ENCODE measurements at regions not wholly inside any gene's neighbourhood (a gene's known extent, or its start where the extent isn't known, plus 50 kb on each side); places are given as distances from the start of the nearest gene placed in this dataset.

DNA sequence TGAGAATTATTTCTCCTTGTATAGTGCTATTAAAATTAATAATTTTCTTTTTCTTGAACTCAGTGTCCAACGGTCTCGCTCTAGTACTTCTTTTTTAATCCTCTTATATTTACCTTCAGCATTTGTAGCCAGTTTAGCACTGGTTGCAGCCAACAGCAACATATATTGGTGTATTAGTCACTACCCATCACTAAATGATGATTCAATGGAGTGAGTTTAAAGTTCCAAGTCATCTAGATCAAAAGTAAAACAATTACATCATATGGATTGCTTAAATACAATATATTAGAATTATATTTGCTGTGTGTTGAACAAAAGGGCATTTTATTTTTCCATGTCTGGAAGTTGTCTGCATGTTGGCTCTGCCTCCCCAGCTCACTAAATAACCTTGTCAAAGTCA is 591.8 kb downstream of the ADGRL2 start:
- H3K4me3 ChIP-seq (ENCODE audit: low read depth, low read length), result no peak overlapping the region
- DNase-seq (ENCODE audit: low read depth), result peak; percentile 69
- TF ChIP-seq, protein P1, sequence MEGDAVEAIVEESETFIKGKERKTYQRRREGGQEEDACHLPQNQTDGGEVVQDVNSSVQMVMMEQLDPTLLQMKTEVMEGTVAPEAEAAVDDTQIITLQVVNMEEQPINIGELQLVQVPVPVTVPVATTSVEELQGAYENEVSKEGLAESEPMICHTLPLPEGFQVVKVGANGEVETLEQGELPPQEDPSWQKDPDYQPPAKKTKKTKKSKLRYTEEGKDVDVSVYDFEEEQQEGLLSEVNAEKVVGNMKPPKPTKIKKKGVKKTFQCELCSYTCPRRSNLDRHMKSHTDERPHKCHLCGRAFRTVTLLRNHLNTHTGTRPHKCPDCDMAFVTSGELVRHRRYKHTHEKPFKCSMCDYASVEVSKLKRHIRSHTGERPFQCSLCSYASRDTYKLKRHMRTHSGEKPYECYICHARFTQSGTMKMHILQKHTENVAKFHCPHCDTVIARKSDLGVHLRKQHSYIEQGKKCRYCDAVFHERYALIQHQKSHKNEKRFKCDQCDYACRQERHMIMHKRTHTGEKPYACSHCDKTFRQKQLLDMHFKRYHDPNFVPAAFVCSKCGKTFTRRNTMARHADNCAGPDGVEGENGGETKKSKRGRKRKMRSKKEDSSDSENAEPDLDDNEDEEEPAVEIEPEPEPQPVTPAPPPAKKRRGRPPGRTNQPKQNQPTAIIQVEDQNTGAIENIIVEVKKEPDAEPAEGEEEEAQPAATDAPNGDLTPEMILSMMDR (IDR thresholded peaks at IDR 0.05; ENCODE audit: insufficient read depth, low read length), result no peak

DNA sequence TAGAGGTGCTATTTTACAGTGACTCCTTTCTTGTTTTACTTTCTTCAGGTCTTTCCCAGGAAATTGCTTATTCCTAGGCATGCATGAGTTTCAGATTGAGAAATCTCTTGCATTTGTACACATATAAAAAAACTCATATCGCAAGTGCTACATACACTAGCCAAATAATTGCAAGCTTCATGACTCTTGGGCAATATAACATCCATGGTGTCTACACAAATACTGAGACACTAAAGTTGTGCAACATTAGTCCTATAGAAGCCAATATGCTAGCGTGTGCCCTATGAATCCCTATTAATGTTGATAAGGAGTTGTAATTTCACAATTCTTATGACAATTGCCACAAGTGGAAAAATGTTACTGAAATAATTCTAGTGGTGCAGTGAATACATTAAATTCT is 591.0 kb downstream of the ADGRL2 start:
- no peak overlapping the region for H3K4me3 ChIP-seq (ENCODE audit: low read depth, low read length)
- TF ChIP-seq, protein P1 (IDR thresholded peaks at IDR 0.05; ENCODE audit: insufficient read depth, low read length), result no peak
- DNase-seq (ENCODE audit: low read depth), result no peak

DNA sequence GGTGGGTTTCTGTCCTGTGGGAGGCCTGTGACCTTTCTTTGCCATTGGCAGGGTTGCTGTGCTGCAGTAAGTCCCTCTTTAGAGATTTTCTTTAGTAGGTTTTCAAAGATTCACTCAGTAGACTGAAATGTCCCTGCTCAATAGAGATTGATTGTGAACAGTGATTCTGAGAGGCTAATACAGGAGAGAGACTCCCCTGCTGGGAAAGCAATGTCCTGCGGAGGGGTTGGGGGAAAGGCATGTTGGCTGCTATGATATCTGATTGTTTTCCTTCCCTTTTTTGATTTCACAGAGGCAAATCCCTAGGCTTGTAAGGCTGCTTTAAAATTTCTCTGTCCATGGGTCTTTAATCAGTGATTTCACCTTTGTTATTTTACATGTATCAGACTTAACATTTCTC is 589.9 kb downstream of the ADGRL2 start:
- TF ChIP-seq, protein P1 (IDR thresholded peaks at IDR 0.05; ENCODE audit: insufficient read depth, low read length), result no peak
- no peak for DNase-seq (ENCODE audit: low read depth)
- H3K4me3 ChIP-seq (ENCODE audit: low read depth, low read length), result no peak overlapping the region

DNA sequence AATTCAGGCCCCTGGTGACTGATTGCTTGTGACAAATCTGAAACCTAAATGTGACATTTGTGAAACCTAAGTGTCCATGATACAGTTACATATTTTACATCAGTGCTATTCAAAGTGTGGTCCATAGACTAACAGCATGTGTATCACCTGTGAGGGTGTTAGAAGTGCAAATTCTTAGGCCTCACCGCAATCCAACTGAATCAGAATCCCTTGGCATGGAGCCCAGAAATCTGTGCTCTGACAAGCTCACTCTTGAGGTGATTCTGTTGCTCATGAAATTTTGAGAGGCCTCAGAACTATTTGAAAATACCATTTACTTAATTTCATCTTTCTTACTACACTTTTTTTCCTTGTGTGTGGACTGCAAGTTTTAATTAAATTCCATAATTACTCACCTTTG is 587.9 kb downstream of the ADGRL2 start:
- TF ChIP-seq, protein P1 (IDR thresholded peaks at IDR 0.05; ENCODE audit: insufficient read depth, low read length), result no peak
- H3K4me3 ChIP-seq (ENCODE audit: low read depth, low read length), result no peak overlapping the region
- peak; percentile 11 for DNase-seq (ENCODE audit: low read depth)

DNA sequence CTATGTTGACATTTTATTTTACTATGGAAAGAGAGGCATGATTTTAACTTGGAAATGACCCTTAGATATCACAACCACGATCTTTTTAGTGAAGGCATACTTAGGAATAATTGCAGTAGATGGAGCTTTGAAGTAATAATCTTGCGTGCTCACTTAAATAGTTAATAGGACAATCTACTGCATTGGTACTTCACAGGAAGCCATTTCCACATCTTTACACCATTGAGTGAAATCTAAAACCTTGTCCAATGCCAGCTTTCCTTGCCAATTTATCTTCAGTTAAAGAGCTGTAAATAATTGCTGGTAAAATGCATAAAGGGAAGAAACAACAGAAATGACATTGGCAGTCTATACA is 586.3 kb downstream of the ADGRL2 start:
- no peak overlapping the region for H3K4me3 ChIP-seq (ENCODE audit: low read depth, low read length)
- TF ChIP-seq, protein P1 (IDR thresholded peaks at IDR 0.05; ENCODE audit: insufficient read depth, low read length), result no peak
- no peak for DNase-seq (ENCODE audit: low read depth)

DNA sequence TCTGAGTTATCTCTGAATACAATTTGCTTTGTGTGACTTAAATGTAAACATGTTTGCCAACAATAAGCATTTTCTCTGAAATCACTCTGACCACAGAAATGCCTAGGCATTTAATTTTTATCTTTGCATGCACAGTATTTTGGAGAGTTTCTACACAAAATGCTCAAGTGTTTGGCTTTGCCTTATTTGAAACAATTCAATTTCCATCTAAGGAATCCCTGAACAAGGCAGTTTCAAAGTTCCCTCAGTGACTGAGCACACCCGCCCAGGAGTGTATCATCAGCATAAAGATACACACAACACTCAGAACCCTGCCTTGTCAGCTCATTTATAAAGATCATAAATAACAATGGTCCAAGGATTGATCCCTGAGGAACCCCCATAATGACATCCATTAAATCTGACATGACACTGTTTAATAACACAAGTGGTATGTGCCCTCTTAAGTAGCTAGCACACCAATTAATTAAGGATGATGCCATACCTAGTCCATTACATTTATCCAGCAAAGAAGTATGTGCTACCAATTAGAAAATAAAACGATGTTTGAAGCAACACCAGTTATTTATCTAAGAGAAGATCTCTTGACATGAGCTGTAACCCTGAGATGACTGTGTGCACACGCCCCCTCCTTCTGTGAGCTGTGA is 585.8 kb downstream of the ADGRL2 start:
- DNase-seq (ENCODE audit: low read depth), result peak; percentile 9
- TF ChIP-seq, protein P1 (IDR thresholded peaks at IDR 0.05; ENCODE audit: insufficient read depth, low read length), result no peak
- H3K4me3 ChIP-seq (ENCODE audit: low read depth, low read length), result no peak overlapping the region

DNA sequence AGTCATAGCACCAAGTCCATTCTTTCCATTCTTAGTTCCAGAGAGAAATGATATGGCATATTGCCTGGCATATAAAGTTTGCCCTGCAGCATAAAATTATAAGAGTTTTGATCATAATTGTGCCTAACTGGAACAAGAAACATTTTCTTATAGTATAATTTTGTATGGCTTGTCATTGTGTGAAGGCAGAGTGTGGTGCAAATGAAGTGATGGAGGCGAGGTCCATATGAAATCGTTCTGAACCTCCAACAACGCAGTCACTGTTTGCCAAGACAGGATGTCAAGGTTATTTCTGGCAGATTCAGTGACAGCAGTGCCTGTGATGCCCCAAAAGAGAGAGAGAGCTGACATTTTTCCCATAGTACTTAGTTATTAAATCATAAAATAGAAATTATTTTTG is 584.0 kb downstream of the ADGRL2 start:
- TF ChIP-seq, protein P1 (IDR thresholded peaks at IDR 0.05; ENCODE audit: insufficient read depth, low read length), result no peak
- DNase-seq (ENCODE audit: low read depth), result no peak

More for the DNA sequence above, 584.0 kb downstream of the ADGRL2 start:
- H3K4me3 ChIP-seq (ENCODE audit: low read depth, low read length), result no peak overlapping the region
